Neural progenitor cell (in vitro differentiated cells): ENCODE measurements at regions not wholly inside any gene's neighbourhood (a gene's known extent, or its start where the extent isn't known, plus 50 kb on each side); places are given as distances from the start of the nearest gene placed in this dataset.

Source experiments
- EZH2 ChIP-seq: fragments of 200-600 bp; sonication (generic); IDR thresholded peaks from 2 replicates; pipeline ENCODE4 v1.6.1; 2017; ENCODE audit warnings: antibody characterized with exemption, mild to moderate bottlenecking, moderate library complexity
- EZH2phosphoT487 ChIP-seq: fragments of 200-600 bp; sonication (generic); IDR thresholded peaks from 2 replicates; pipeline ENCODE4 v1.6.1; 2017; ENCODE audit warnings: antibody characterized with exemption
- TF ChIP-seq, protein P1 (sequence below): fragments of 200-600 bp; sonication (generic); IDR thresholded peaks from 2 replicates; pipeline ENCODE4 v1.5.1; 2017; ENCODE audit warnings: antibody characterized with exemption, mild to moderate bottlenecking

DNA sequence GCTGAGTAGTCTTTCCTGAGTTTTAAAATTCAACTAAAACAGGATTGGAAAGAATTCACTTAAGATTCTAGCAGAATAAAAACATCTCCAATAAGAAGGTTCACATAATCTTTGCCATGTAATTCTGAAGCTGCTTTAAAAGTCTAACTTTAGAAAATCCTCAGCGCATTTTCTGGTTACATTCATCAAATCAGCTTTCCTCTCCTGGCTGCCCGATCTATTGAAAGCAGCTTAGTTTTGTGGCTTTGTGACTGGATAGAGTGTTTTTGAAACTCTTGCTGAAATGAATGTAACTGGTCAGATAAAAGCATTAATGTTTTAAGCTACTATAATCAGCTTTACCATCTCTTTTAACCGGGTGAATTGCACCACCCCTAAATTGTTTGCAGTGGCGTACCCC is 66.8 kb downstream of the DOP1B start:
- TF ChIP-seq, protein P1, sequence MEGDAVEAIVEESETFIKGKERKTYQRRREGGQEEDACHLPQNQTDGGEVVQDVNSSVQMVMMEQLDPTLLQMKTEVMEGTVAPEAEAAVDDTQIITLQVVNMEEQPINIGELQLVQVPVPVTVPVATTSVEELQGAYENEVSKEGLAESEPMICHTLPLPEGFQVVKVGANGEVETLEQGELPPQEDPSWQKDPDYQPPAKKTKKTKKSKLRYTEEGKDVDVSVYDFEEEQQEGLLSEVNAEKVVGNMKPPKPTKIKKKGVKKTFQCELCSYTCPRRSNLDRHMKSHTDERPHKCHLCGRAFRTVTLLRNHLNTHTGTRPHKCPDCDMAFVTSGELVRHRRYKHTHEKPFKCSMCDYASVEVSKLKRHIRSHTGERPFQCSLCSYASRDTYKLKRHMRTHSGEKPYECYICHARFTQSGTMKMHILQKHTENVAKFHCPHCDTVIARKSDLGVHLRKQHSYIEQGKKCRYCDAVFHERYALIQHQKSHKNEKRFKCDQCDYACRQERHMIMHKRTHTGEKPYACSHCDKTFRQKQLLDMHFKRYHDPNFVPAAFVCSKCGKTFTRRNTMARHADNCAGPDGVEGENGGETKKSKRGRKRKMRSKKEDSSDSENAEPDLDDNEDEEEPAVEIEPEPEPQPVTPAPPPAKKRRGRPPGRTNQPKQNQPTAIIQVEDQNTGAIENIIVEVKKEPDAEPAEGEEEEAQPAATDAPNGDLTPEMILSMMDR: no peak
- no peak for TF ChIP-seq EZH2phosphoT487
- no peak for TF ChIP-seq EZH2
